ENCODE measurements at regions not wholly inside any gene's neighbourhood (a gene's known extent, or its start where the extent isn't known, plus 50 kb on each side); places are given as distances from the start of the nearest gene placed in this dataset.
"Not testable (repeated sequence)": the region's sequence is repeated elsewhere in the genome, so short reads cannot be mapped to it uniquely, and the experiment has no call there.

GRCh38 chrX:140425712-140426395, 79.0 kb downstream of the SOX3 start:
- no peak for DNase-seq (ENCODE audit: low read depth)
- TF ChIP-seq, protein P1, sequence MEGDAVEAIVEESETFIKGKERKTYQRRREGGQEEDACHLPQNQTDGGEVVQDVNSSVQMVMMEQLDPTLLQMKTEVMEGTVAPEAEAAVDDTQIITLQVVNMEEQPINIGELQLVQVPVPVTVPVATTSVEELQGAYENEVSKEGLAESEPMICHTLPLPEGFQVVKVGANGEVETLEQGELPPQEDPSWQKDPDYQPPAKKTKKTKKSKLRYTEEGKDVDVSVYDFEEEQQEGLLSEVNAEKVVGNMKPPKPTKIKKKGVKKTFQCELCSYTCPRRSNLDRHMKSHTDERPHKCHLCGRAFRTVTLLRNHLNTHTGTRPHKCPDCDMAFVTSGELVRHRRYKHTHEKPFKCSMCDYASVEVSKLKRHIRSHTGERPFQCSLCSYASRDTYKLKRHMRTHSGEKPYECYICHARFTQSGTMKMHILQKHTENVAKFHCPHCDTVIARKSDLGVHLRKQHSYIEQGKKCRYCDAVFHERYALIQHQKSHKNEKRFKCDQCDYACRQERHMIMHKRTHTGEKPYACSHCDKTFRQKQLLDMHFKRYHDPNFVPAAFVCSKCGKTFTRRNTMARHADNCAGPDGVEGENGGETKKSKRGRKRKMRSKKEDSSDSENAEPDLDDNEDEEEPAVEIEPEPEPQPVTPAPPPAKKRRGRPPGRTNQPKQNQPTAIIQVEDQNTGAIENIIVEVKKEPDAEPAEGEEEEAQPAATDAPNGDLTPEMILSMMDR (IDR thresholded peaks at IDR 0.05; ENCODE audit: control insufficient read depth, extremely low read depth, insufficient read depth): no peak
- H3K4me3 ChIP-seq (ENCODE audit: low read depth, low read length): no peak overlapping the region

DNA sequence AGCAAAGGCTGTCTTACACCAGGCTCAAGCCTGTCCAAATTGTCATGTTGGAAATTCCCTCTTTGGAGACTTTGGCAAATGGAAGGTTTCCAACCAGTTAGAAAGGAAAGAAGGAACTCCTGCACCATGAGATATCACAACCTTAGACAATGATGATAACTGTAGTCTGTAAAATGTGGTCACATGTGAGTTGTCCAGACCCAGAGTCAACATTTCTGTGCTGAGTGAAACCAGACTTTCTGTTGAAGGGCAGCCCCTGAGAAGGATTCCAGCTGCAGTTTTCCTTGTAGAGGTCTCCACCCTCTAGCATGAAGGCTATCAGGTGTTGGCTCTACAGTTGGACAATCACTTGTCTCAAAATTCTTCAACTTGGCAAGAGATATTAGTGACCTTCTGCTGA, 82.4 kb downstream of the SOX3 start:
- no peak for DNase-seq (ENCODE audit: low read depth)
- TF ChIP-seq, protein P1 (IDR thresholded peaks at IDR 0.05; ENCODE audit: control insufficient read depth, extremely low read depth, insufficient read depth): no peak
- H3K4me3 ChIP-seq (ENCODE audit: low read depth, low read length): no peak overlapping the region

DNA sequence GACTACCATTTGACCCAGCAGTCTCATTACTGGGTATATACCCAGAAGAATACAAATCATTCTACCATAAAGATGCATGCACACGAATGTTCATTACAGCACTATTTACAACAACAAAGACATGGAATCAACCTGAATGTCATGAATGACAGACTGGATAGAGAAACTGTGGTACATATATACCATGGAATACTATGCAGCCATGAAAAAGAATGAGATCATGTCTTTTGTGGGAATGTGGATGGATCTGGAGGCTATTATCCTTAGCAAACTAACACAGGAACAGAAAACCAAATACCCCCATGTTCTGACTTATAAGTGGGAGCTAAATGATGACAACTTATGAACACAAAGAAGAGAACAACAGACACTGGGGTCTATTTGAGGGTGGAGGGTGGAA, 102.7 kb downstream of the SOX3 start:
- not testable (repeated sequence) for DNase-seq (ENCODE audit: low read depth); H3K4me3 ChIP-seq (ENCODE audit: low read depth, low read length)

- DNase-seq (ENCODE audit: low read depth): not testable (repeated sequence)
Measured at GRCh38 chrX:140396326-140396725, 108.5 kb downstream of the SOX3 start.

DNA sequence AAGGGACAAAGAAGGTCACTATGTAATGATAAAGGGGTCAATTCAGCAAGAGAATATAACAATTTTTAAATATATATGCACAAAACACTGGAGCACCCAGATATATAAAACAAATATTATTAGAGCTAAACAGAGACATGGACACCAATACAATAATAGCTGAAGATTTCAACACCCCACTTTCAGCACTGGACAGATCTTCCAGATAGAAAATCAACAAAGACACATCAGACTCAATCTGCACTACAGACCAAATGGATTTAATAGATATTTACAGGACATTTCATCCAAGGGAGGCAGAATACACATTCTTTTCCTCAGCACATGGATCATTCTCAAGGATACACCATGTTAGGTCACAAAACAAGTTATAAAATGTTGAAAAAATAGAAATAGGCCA, 111.4 kb downstream of the SOX3 start:
- TF ChIP-seq, protein P1 (IDR thresholded peaks at IDR 0.05; ENCODE audit: control insufficient read depth, extremely low read depth, insufficient read depth): no peak
- no peak overlapping the region for H3K4me3 ChIP-seq (ENCODE audit: low read depth, low read length)
- DNase-seq (ENCODE audit: low read depth): no peak

More at GRCh38 chrX:140396326-140396725, 108.5 kb downstream of the SOX3 start:
- H3K4me3 ChIP-seq (ENCODE audit: low read depth, low read length): not testable (repeated sequence)

DNA sequence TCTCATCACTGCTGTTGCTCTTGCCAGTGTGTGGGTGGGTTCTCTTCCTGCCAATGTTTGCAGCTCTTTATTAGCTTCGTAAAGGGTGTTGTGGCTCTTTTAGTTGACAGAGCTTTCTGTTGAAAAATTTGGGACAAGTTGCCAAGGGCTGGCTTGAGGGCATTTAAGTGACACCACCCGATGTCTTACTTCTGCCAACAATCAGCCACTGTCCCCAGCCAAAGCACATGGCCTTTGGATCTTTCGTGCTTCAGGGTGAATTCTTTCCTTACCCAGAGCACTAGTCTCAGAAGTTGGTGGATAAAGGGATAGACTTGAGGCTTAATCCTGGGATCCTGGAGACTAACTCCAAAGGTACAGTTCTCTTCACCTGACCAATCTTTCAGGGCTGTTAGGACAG, 113.6 kb downstream of the SOX3 start:
- no peak for DNase-seq (ENCODE audit: low read depth)
- TF ChIP-seq, protein P1 (IDR thresholded peaks at IDR 0.05; ENCODE audit: control insufficient read depth, extremely low read depth, insufficient read depth): no peak
- no peak overlapping the region for H3K4me3 ChIP-seq (ENCODE audit: low read depth, low read length)

DNA sequence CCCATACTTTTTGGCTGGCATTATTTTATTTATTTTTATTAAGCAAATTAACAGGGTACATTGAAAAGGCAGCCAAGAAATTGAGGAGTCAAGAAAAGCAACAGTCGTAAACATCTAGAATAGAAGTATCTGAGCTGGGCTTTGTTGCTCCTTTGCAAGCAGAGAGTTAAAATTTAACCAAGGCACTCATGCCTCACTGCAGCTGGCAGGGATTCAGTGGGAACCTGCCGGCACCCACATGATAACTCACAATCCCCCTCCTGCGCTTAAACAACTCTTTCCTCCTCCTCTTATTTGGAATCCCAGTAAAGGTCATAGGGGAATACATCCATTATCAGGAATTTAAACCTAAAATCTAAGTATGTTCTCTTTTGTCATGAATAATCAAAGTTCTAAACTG, 115.5 kb downstream of the SOX3 start:
- TF ChIP-seq, protein P1 (IDR thresholded peaks at IDR 0.05; ENCODE audit: control insufficient read depth, extremely low read depth, insufficient read depth): no peak
- no peak overlapping the region for H3K4me3 ChIP-seq (ENCODE audit: low read depth, low read length)
- no peak for DNase-seq (ENCODE audit: low read depth)

- DNase-seq (ENCODE audit: low read depth): no peak
- no peak overlapping the region for H3K4me3 ChIP-seq (ENCODE audit: low read depth, low read length)
- TF ChIP-seq, protein P1 (IDR thresholded peaks at IDR 0.05; ENCODE audit: control insufficient read depth, extremely low read depth, insufficient read depth): no peak
Measured at GRCh38 chrX:140362861-140363260, 142.0 kb downstream of the SOX3 start.
